ENCODE measurements at regions not wholly inside any gene's neighbourhood (a gene's known extent, or its start where the extent isn't known, plus 50 kb on each side); places are given as distances from the start of the nearest gene placed in this dataset.

DNA sequence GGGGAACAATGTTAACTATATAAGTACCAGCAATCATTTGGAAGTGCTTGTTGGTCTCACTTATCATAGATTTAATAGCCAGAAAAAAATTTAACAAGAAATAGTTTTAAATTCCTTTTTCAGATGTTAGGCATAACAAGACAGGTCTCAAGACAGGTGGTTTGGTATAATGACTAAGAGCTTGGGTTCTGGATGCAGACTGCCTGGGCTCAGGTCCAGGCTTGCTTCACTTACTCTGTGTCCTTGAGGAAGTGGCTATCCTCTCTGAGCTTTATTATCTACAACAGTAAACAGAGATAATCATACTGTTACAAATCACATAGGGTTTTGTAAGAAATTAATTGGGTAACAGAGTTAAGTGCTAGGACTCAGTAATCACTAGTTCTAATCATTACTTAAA, 338.0 kb upstream of the FLRT2 start:
- no peaks in the 10 kb centered on the region for H3K27me3 ChIP-seq (ENCODE audit: low read depth, low read length)
- no peaks in the 10 kb centered on the region for H3K9me3 ChIP-seq (ENCODE audit: control insufficient read depth in 1 of 2, low read length in 2 of 2)
- H3K4me1 ChIP-seq (ENCODE audit: control insufficient read depth in 1 of 2, insufficient read depth in 2 of 2, low read length in 2 of 2): no peaks in the 10 kb centered on the region
- H3K36me3 ChIP-seq (ENCODE audit: control insufficient read depth in 1 of 2, insufficient read depth in 2 of 2, low read length in 2 of 2): no peaks in the 10 kb centered on the region
- no peak overlapping the region for H3K27ac ChIP-seq (ENCODE audit: low read length)
- H3K4me3 ChIP-seq (ENCODE audit: low read depth in 1 of 2, low read length in 2 of 2): no peak overlapping the region

- no peak overlapping the region for H3K27ac ChIP-seq (ENCODE audit: low read length)
- H3K27me3 ChIP-seq (ENCODE audit: low read depth, low read length): no peaks in the 10 kb centered on the region
- H3K4me1 ChIP-seq (ENCODE audit: control insufficient read depth in 1 of 2, insufficient read depth in 2 of 2, low read length in 2 of 2): no peaks in the 10 kb centered on the region
- H3K36me3 ChIP-seq (ENCODE audit: control insufficient read depth in 1 of 2, insufficient read depth in 2 of 2, low read length in 2 of 2): no peaks in the 10 kb centered on the region
- H3K9me3 ChIP-seq (ENCODE audit: control insufficient read depth in 1 of 2, low read length in 2 of 2): no peaks in the 10 kb centered on the region
- H3K4me3 ChIP-seq (ENCODE audit: low read depth in 1 of 2, low read length in 2 of 2): no peak overlapping the region
These were observed 334.0 kb upstream of the FLRT2 start for GRCh38 chr14:85195872-85196477.

GRCh38 chr14:85198001-85198400, 331.9 kb upstream of the FLRT2 start:
- no peak overlapping the region for H3K4me3 ChIP-seq (ENCODE audit: low read depth in 1 of 2, low read length in 2 of 2)
- H3K9me3 ChIP-seq (ENCODE audit: control insufficient read depth in 1 of 2, low read length in 2 of 2): no peaks in the 10 kb centered on the region
- H3K27me3 ChIP-seq (ENCODE audit: low read depth, low read length): no peaks in the 10 kb centered on the region
- no peaks in the 10 kb centered on the region for H3K4me1 ChIP-seq (ENCODE audit: control insufficient read depth in 1 of 2, insufficient read depth in 2 of 2, low read length in 2 of 2)
- H3K36me3 ChIP-seq (ENCODE audit: control insufficient read depth in 1 of 2, insufficient read depth in 2 of 2, low read length in 2 of 2): no peaks in the 10 kb centered on the region
- no peak overlapping the region for H3K27ac ChIP-seq (ENCODE audit: low read length)

GRCh38 chr14:85205875-85206274, 324.1 kb upstream of the FLRT2 start:
- H3K9me3 ChIP-seq (ENCODE audit: control insufficient read depth in 1 of 2, low read length in 2 of 2): no peaks in the 10 kb centered on the region
- no peak overlapping the region for H3K27ac ChIP-seq (ENCODE audit: low read length)
- no peak overlapping the region for H3K4me3 ChIP-seq (ENCODE audit: low read depth in 1 of 2, low read length in 2 of 2)
- no peaks in the 10 kb centered on the region for H3K4me1 ChIP-seq (ENCODE audit: control insufficient read depth in 1 of 2, insufficient read depth in 2 of 2, low read length in 2 of 2)
- H3K27me3 ChIP-seq (ENCODE audit: low read depth, low read length): no peaks in the 10 kb centered on the region
- no peaks in the 10 kb centered on the region for H3K36me3 ChIP-seq (ENCODE audit: control insufficient read depth in 1 of 2, insufficient read depth in 2 of 2, low read length in 2 of 2)

- H3K9me3 ChIP-seq (ENCODE audit: control insufficient read depth in 1 of 2, low read length in 2 of 2): peaks cover 0 to 5% of the 10 kb centered on the region in 2 donors
- no peaks in the 10 kb centered on the region for H3K4me1 ChIP-seq (ENCODE audit: control insufficient read depth in 1 of 2, insufficient read depth in 2 of 2, low read length in 2 of 2)
- no peak overlapping the region for H3K4me3 ChIP-seq (ENCODE audit: low read depth in 1 of 2, low read length in 2 of 2)
- no peaks in the 10 kb centered on the region for H3K36me3 ChIP-seq (ENCODE audit: control insufficient read depth in 1 of 2, insufficient read depth in 2 of 2, low read length in 2 of 2)
- H3K27me3 ChIP-seq (ENCODE audit: low read depth, low read length): no peaks in the 10 kb centered on the region
- no peak overlapping the region for H3K27ac ChIP-seq (ENCODE audit: low read length)
These were observed 315.5 kb upstream of the FLRT2 start for GRCh38 chr14:85214471-85214870.

- no peaks in the 10 kb centered on the region for H3K4me1 ChIP-seq (ENCODE audit: control insufficient read depth in 1 of 2, insufficient read depth in 2 of 2, low read length in 2 of 2)
- H3K4me3 ChIP-seq (ENCODE audit: low read depth in 1 of 2, low read length in 2 of 2): no peak overlapping the region
- H3K36me3 ChIP-seq (ENCODE audit: control insufficient read depth in 1 of 2, insufficient read depth in 2 of 2, low read length in 2 of 2): no peaks in the 10 kb centered on the region
- no peaks in the 10 kb centered on the region for H3K27me3 ChIP-seq (ENCODE audit: low read depth, low read length)
- H3K9me3 ChIP-seq (ENCODE audit: control insufficient read depth in 1 of 2, low read length in 2 of 2): peaks cover 0 to 5% of the 10 kb centered on the region in 2 donors
- H3K27ac ChIP-seq (ENCODE audit: low read length): no peak overlapping the region
These were observed 312.5 kb upstream of the FLRT2 start for GRCh38 chr14:85217412-85217811.

DNA sequence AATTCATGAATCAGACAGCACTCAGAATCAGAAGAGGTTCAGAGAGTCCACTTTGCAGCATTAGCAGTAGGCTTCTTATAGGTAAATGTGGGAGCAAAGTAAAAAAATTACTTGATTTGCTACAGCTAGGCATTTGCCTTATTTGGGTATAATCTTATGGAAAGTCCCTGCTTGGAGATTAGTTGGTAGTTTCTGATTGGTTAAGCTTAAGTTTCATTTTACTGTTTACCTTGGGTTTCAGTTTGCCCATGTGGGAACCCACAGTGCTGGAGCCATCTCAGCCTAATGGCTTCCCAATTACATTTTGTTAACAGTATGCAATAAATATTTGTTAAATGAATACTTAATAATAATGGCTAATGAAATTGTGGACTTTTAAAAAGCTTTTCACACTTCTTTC, 311.0 kb upstream of the FLRT2 start:
- H3K4me3 ChIP-seq (ENCODE audit: low read depth in 1 of 2, low read length in 2 of 2): no peak overlapping the region
- no peaks in the 10 kb centered on the region for H3K9me3 ChIP-seq (ENCODE audit: control insufficient read depth in 1 of 2, low read length in 2 of 2)
- H3K27ac ChIP-seq (ENCODE audit: low read length): no peak overlapping the region
- no peaks in the 10 kb centered on the region for H3K27me3 ChIP-seq (ENCODE audit: low read depth, low read length)
- H3K36me3 ChIP-seq (ENCODE audit: control insufficient read depth in 1 of 2, insufficient read depth in 2 of 2, low read length in 2 of 2): no peaks in the 10 kb centered on the region
- H3K4me1 ChIP-seq (ENCODE audit: control insufficient read depth in 1 of 2, insufficient read depth in 2 of 2, low read length in 2 of 2): no peaks in the 10 kb centered on the region

- Histone ChIP-seq H3K27me3 (ENCODE audit: low read depth, low read length) (no peaks in the 10 kb centered on the region), H3K4me3 (ENCODE audit: low read depth in 1 of 2, low read length in 2 of 2) (no peak overlapping the region), H3K9me3 (ENCODE audit: control insufficient read depth in 1 of 2, low read length in 2 of 2) (no peaks in the 10 kb centered on the region), H3K4me1 (ENCODE audit: control insufficient read depth in 1 of 2, insufficient read depth in 2 of 2, low read length in 2 of 2) (no peaks in the 10 kb centered on the region), H3K27ac (ENCODE audit: low read length) (no peak overlapping the region), H3K36me3 (ENCODE audit: control insufficient read depth in 1 of 2, insufficient read depth in 2 of 2, low read length in 2 of 2) (no peaks in the 10 kb centered on the region)
These were observed 308.1 kb upstream of the FLRT2 start for GRCh38 chr14:85221832-85222231.

- Histone ChIP-seq H3K36me3 (ENCODE audit: control insufficient read depth in 1 of 2, insufficient read depth in 2 of 2, low read length in 2 of 2) (no peaks in the 10 kb centered on the region), H3K27ac (ENCODE audit: low read length) (no peak overlapping the region), H3K9me3 (ENCODE audit: control insufficient read depth in 1 of 2, low read length in 2 of 2) (no peaks in the 10 kb centered on the region), H3K4me3 (ENCODE audit: low read depth in 1 of 2, low read length in 2 of 2) (no peak overlapping the region), H3K4me1 (ENCODE audit: control insufficient read depth in 1 of 2, insufficient read depth in 2 of 2, low read length in 2 of 2) (no peaks in the 10 kb centered on the region), H3K27me3 (ENCODE audit: low read depth, low read length) (no peaks in the 10 kb centered on the region)
These were observed 307.6 kb upstream of the FLRT2 start for GRCh38 chr14:85222341-85222740.

- H3K27me3 ChIP-seq (ENCODE audit: low read depth, low read length): no peaks in the 10 kb centered on the region
- H3K36me3 ChIP-seq (ENCODE audit: control insufficient read depth in 1 of 2, insufficient read depth in 2 of 2, low read length in 2 of 2): no peaks in the 10 kb centered on the region
- no peaks in the 10 kb centered on the region for H3K4me1 ChIP-seq (ENCODE audit: control insufficient read depth in 1 of 2, insufficient read depth in 2 of 2, low read length in 2 of 2)
- H3K9me3 ChIP-seq (ENCODE audit: control insufficient read depth in 1 of 2, low read length in 2 of 2): no peaks in the 10 kb centered on the region
- no peak overlapping the region for H3K27ac ChIP-seq (ENCODE audit: low read length)
- no peak overlapping the region for H3K4me3 ChIP-seq (ENCODE audit: low read depth in 1 of 2, low read length in 2 of 2)
These were observed 306.3 kb upstream of the FLRT2 start for GRCh38 chr14:85223667-85224066.

DNA sequence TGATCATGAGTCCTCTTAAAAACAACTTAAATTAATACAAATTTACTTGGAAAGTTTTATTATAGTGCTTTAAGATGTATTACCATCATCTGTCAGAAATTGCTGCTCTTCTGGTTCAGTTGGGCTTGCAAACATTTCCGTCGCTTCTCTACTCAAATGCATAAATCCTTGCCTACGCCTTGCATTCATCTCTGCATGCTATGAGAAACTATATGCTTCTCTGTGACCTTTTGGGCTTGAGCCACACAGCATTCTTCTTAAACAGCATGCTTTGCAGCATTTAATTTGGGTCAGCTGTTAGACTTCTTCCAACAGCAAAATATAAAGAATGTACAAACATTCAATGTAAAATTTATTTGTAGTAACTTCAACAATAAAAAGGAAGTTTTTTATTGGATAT, 305.7 kb upstream of the FLRT2 start:
- Histone ChIP-seq H3K27me3 (ENCODE audit: low read depth, low read length) (no peaks in the 10 kb centered on the region), H3K9me3 (ENCODE audit: control insufficient read depth in 1 of 2, low read length in 2 of 2) (no peaks in the 10 kb centered on the region), H3K27ac (ENCODE audit: low read length) (no peak overlapping the region), H3K36me3 (ENCODE audit: control insufficient read depth in 1 of 2, insufficient read depth in 2 of 2, low read length in 2 of 2) (no peaks in the 10 kb centered on the region), H3K4me1 (ENCODE audit: control insufficient read depth in 1 of 2, insufficient read depth in 2 of 2, low read length in 2 of 2) (no peaks in the 10 kb centered on the region), H3K4me3 (ENCODE audit: low read depth in 1 of 2, low read length in 2 of 2) (no peak overlapping the region)

- Histone ChIP-seq H3K27me3 (ENCODE audit: low read depth, low read length) (no peaks in the 10 kb centered on the region), H3K9me3 (ENCODE audit: control insufficient read depth in 1 of 2, low read length in 2 of 2) (no peaks in the 10 kb centered on the region), H3K27ac (ENCODE audit: low read length) (no peak overlapping the region), H3K4me1 (ENCODE audit: control insufficient read depth in 1 of 2, insufficient read depth in 2 of 2, low read length in 2 of 2) (no peaks in the 10 kb centered on the region), H3K36me3 (ENCODE audit: control insufficient read depth in 1 of 2, insufficient read depth in 2 of 2, low read length in 2 of 2) (no peaks in the 10 kb centered on the region), H3K4me3 (ENCODE audit: low read depth in 1 of 2, low read length in 2 of 2) (no peak overlapping the region)
These were observed 296.2 kb upstream of the FLRT2 start for GRCh38 chr14:85233756-85234155.
